ENCODE measurements at regions not wholly inside any gene's neighbourhood (a gene's known extent, or its start where the extent isn't known, plus 50 kb on each side); places are given as distances from the start of the nearest gene placed in this dataset.

DNA sequence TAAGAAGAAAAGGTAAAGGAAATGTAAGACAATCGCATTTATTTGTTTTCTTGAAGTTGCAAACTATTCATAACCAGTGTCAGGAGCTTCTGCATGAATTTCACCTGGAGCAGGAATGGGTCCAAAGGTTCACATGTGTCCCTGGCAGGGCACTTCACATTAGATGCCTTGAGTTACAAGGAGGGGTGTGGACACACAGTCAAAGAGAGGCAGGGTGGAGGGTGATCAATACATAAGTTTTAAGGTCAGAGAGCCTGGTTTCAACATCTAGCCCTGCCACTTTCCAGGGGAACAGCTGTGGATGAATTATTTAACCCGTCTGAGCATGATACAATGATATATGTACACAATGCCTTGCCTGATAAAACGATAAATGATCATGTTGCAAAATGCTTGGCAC lies 321.4 kb downstream of the CYP26B1 start:
- Histone ChIP-seq H3K27me3 (ENCODE audit: control insufficient read depth in 2 of 2, insufficient read depth in 2 of 2, low read length in 2 of 2) (peaks cover 13 to 38% of the 10 kb centered on the region in 2 experiments; a peak in 3 of 5 replicates), H3K9me1 (ENCODE audit: control insufficient read depth, insufficient read depth, low read length) (no peaks in the 10 kb centered on the region), H3K4me3 (no peak overlapping the region), H3K27ac (ENCODE audit: extremely low read depth, low read depth, low read length) (no peak overlapping the region), H3K79me2 (ENCODE audit: control insufficient read depth, insufficient read depth, low read length) (no peaks in the 10 kb centered on the region), H3K9ac (ENCODE audit: insufficient read depth in 1 of 2, low read depth in 2 of 2, low read length in 2 of 2) (no peak overlapping the region), H3K4me1 (replicated peaks in 1 of 2; ENCODE audit: control insufficient read depth in 2 of 2, insufficient read depth in 2 of 2, low read length in 2 of 2) (no peaks in the 10 kb centered on the region), H3K4me2 (ENCODE audit: insufficient read depth, low read length) (no peak overlapping the region), H4K20me1 (replicated peaks; ENCODE audit: control insufficient read depth, insufficient read depth, low read length) (no peaks in the 10 kb centered on the region), H3K36me3 (ENCODE audit: control insufficient read depth, insufficient read depth, low read length) (no peaks in the 10 kb centered on the region), H3K9me3 (replicated peaks; ENCODE audit: control insufficient read depth, insufficient read depth, low read depth, low read length) (no peaks in the 10 kb centered on the region), H2AFZ (ENCODE audit: low read depth, low read length) (no peak overlapping the region)
- TF ChIP-seq NUFIP1 (IDR thresholded peaks at IDR 0.05; ENCODE audit: partially characterized antibody): no peak
- no peak for TF ChIP-seq STAT5A (IDR thresholded peaks at IDR 0.05; ENCODE audit: borderline replicate concordance, low read length)
- TF ChIP-seq, protein P1, sequence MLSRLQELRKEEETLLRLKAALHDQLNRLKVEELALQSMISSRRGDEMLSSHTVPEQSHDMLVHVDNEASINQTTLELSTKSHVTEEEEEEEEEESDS (CRISPR knock-in tag; IDR thresholded peaks at IDR 0.05): no peak
- no peak for TF ChIP-seq FOSL1 (tag; conservative IDR thresholded peaks at IDR 0.05)
- no peak for TF ChIP-seq SMARCE1 (IDR thresholded peaks at IDR 0.05)
- intact Hi-C loops (cut with micrococcal nuclease) (no loop called here), in situ Hi-C loops (cut with MboI) (no loop called here)
- FAIRE-seq (no peak), ATAC-seq (no peak), DNase-seq (ENCODE audit: extremely low read depth in 1 of 4, low spot score in 3 of 4) (no peak)
- BruUV-seq (replicated peaks): no TSS peak
- ChIA-PET CTCF (ENCODE audit: low intra/inter-chr PET ratio) (no interaction called here), POLR2A (interaction anchor here (0.6 kb wide), 1 partner anchor 718 kb away, joined by 3 read pairs; no protein-coding TSS in a partner anchor)
- WGBS (ENCODE audit: insufficient coverage, low coverage, missing lambda C conversion rate): 0% methylated on average over 3 of the region's 3 CpGs

- no peak overlapping the region for H2AFZ ChIP-seq (ENCODE audit: low read depth, low read length)
- H3K9ac ChIP-seq (ENCODE audit: insufficient read depth in 1 of 2, low read depth in 2 of 2, low read length in 2 of 2): no peak overlapping the region
- H4K20me1 ChIP-seq (replicated peaks; ENCODE audit: control insufficient read depth, insufficient read depth, low read length): no peaks in the 10 kb centered on the region
- WGBS (ENCODE audit: insufficient coverage, low coverage, missing lambda C conversion rate): 8% methylated on average over 2 of the region's 2 CpGs
- BruUV-seq (replicated peaks): no TSS peak
- no peaks in the 10 kb centered on the region for H3K9me3 ChIP-seq (replicated peaks; ENCODE audit: control insufficient read depth, insufficient read depth, low read depth, low read length)
- no peak for ATAC-seq
- H3K79me2 ChIP-seq (ENCODE audit: control insufficient read depth, insufficient read depth, low read length): no peaks in the 10 kb centered on the region
- intact Hi-C loops (cut with micrococcal nuclease): no loop called here
- no peaks in the 10 kb centered on the region for H3K4me1 ChIP-seq (replicated peaks in 1 of 2; ENCODE audit: control insufficient read depth in 2 of 2, insufficient read depth in 2 of 2, low read length in 2 of 2)
- no peak for FAIRE-seq
- CTCF ChIA-PET (ENCODE audit: low intra/inter-chr PET ratio): no interaction called here
- POLR2A ChIA-PET: no interaction called here
- in situ Hi-C loops (cut with MboI): no loop called here
- H3K27me3 ChIP-seq (ENCODE audit: control insufficient read depth in 2 of 2, insufficient read depth in 2 of 2, low read length in 2 of 2): peaks cover 7 to 21% of the 10 kb centered on the region in 2 experiments; a peak in 3 of 5 replicates
- H3K4me3 ChIP-seq: no peak overlapping the region
- H3K36me3 ChIP-seq (ENCODE audit: control insufficient read depth, insufficient read depth, low read length): no peaks in the 10 kb centered on the region
- H3K4me2 ChIP-seq (ENCODE audit: insufficient read depth, low read length): no peak overlapping the region
- H3K9me1 ChIP-seq (ENCODE audit: control insufficient read depth, insufficient read depth, low read length): no peaks in the 10 kb centered on the region
- DNase-seq (ENCODE audit: extremely low read depth in 1 of 4, low spot score in 3 of 4): no peak
- H3K27ac ChIP-seq (ENCODE audit: extremely low read depth, low read depth, low read length): no peak overlapping the region
- no peak for TF ChIP-seq HMG20B (CRISPR knock-in tag; IDR thresholded peaks at IDR 0.05)
- TF ChIP-seq NCOR1 (IDR thresholded peaks at IDR 0.05): no peak
- TF ChIP-seq BRF1 (IDR thresholded peaks at IDR 0.05; ENCODE audit: borderline replicate concordance, extremely low read depth, insufficient read length): no peak
- TF ChIP-seq ZNF780A (CRISPR knock-in tag; IDR thresholded peaks at IDR 0.05): no peak
- TF ChIP-seq PCBP2 (IDR thresholded peaks at IDR 0.05; ENCODE audit: low read depth, low read length, poor library complexity, severe bottlenecking): no peak
- no peak for TF ChIP-seq TEAD2 (tag; IDR thresholded peaks at IDR 0.05)
- TF ChIP-seq CHD4 (IDR thresholded peaks at IDR 0.05; ENCODE audit: insufficient read depth, insufficient replicate concordance, low read depth, low read length, poor library complexity, severe bottlenecking): no peak
- TF ChIP-seq THAP12 (CRISPR knock-in tag; IDR thresholded peaks at IDR 0.05): no peak
- no peak for TF ChIP-seq SRSF7 (optimal IDR thresholded peaks at IDR 0.05; ENCODE audit: low read depth, low read length)
- TF ChIP-seq NR2C2 (CRISPR knock-in tag; IDR thresholded peaks at IDR 0.05): no peak
- no peak for TF ChIP-seq NR2C2 (tag; IDR thresholded peaks at IDR 0.05)
These were observed 323.2 kb downstream of the CYP26B1 start for GRCh38 chr2:71824436-71824835.

All from K562 (cell line).